ENCODE measurements at regions not wholly inside any gene's neighbourhood (a gene's known extent, or its start where the extent isn't known, plus 50 kb on each side); places are given as distances from the start of the nearest gene placed in this dataset.

DNA sequence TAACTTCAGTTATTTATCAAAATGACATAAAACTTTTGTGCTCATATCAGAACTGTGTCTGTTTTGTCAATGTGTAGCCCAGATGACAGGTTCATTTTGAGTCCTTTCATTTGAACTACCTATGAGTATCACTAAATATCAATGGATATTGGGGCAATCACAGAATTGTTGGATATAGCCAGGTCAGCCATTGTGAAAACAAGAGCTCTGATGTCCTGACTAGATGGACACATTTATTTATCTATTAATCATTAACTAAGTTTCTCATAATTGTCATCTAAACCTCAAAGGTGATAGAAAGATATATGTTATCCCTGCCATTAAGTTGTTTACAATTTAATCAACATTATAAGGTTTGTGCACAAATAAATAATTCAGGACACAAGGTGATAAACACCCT is 638.3 kb upstream of the GRIA3 start:
- H3K4me3 Mint-ChIP-seq (ENCODE audit: unreplicated experiment) = no peak overlapping the region
- no peak for DNase-seq (ENCODE audit: low spot score)
- no peaks in the 10 kb centered on the region for H3K27me3 Mint-ChIP-seq (ENCODE audit: low read depth)
- peaks cover 17% of the 10 kb centered on the region for H3K9me3 Mint-ChIP-seq (ENCODE audit: low read depth)
- H3K36me3 Mint-ChIP-seq (ENCODE audit: low read depth) = no peaks in the 10 kb centered on the region
- no peak overlapping the region for H3K27ac Mint-ChIP-seq (ENCODE audit: unreplicated experiment)
- TF ChIP-seq, protein P1, sequence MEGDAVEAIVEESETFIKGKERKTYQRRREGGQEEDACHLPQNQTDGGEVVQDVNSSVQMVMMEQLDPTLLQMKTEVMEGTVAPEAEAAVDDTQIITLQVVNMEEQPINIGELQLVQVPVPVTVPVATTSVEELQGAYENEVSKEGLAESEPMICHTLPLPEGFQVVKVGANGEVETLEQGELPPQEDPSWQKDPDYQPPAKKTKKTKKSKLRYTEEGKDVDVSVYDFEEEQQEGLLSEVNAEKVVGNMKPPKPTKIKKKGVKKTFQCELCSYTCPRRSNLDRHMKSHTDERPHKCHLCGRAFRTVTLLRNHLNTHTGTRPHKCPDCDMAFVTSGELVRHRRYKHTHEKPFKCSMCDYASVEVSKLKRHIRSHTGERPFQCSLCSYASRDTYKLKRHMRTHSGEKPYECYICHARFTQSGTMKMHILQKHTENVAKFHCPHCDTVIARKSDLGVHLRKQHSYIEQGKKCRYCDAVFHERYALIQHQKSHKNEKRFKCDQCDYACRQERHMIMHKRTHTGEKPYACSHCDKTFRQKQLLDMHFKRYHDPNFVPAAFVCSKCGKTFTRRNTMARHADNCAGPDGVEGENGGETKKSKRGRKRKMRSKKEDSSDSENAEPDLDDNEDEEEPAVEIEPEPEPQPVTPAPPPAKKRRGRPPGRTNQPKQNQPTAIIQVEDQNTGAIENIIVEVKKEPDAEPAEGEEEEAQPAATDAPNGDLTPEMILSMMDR (IDR thresholded peaks at IDR 0.05) = no peak
- H3K4me1 Mint-ChIP-seq (ENCODE audit: low read depth) = no peaks in the 10 kb centered on the region

DNA sequence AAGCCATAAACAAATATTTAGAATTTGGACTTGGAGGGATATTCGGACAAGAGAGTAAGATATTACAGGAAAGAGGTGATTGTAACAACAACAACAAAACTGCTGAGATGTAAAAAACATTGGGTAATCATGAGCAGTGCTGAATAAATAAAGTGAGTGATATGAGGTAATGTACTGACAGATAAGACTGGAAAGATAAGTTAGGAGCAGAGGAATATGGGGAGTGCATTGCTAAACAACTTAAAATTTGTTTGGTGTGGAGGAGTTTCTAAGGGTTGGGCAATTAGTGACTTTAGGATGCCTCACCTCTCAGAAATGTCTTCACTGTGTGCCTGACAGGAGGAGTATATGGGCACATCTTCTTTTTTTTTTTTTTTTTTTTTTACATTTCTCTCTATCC is 637.8 kb upstream of the GRIA3 start:
- Mint-ChIP-seq H3K36me3 (ENCODE audit: low read depth) (no peaks in the 10 kb centered on the region), H3K9me3 (ENCODE audit: low read depth) (peaks cover 20% of the 10 kb centered on the region), H3K27me3 (ENCODE audit: low read depth) (no peaks in the 10 kb centered on the region), H3K4me3 (ENCODE audit: unreplicated experiment) (no peak overlapping the region), H3K27ac (ENCODE audit: unreplicated experiment) (no peak overlapping the region), H3K4me1 (ENCODE audit: low read depth) (no peaks in the 10 kb centered on the region)
- TF ChIP-seq, protein P1 (IDR thresholded peaks at IDR 0.05) = no peak
- no peak for DNase-seq (ENCODE audit: low spot score)

DNA sequence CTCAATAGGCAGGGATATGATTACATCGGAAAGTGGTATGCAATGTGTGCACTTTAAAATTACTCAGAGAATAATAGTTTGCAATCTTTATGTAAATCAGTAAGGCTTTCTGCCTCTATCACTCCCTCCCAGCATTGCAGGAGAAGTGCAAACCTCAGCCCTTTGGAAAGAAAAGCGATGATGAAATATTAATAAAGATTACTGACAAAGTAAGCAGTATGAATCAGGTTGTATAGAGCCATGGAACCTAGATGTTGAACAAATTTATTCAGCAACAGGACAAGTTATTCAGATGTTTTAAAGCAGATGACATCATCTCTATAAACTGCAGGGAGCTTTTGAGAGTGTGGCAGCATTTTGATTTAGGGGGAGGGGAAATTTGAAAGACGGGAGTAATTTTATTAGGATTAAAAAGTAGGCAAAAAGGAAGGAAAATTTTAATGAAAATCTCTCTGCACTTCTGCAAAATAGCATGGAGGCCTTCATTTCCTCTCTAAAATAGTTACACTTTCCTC is 631.7 kb upstream of the GRIA3 start:
- TF ChIP-seq, protein P1 (IDR thresholded peaks at IDR 0.05) = no peak
- H3K4me1 Mint-ChIP-seq (ENCODE audit: low read depth) = no peaks in the 10 kb centered on the region
- no peaks in the 10 kb centered on the region for H3K36me3 Mint-ChIP-seq (ENCODE audit: low read depth)
- no peaks in the 10 kb centered on the region for H3K27me3 Mint-ChIP-seq (ENCODE audit: low read depth)
- H3K4me3 Mint-ChIP-seq (ENCODE audit: unreplicated experiment) = no peak overlapping the region
- no peak for DNase-seq (ENCODE audit: low spot score)
- H3K9me3 Mint-ChIP-seq (ENCODE audit: low read depth) = peaks cover 29% of the 10 kb centered on the region
- no peak overlapping the region for H3K27ac Mint-ChIP-seq (ENCODE audit: unreplicated experiment)

DNA sequence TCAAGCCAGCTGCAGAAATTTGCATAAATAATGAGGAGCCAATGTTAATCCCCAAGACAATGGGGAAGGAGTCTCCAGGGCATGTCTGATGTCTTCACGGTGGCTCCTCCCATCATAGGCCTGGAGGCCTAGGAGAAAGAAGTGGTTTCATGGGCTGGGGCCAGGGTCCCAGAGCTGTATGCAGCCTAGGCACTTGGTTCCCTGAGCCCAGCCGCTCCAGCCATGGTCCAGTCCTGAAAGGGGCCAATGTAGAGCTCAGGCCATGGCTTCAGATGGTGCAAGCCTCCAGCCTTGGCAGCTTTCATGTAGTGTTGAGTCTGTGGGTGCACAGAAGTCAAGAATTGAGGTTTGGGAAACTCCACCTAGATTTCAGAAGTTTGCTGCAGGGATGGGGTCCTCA is 628.2 kb upstream of the GRIA3 start:
- no peaks in the 10 kb centered on the region for H3K4me1 Mint-ChIP-seq (ENCODE audit: low read depth)
- H3K4me3 Mint-ChIP-seq (ENCODE audit: unreplicated experiment) = no peak overlapping the region
- H3K27ac Mint-ChIP-seq (ENCODE audit: unreplicated experiment) = no peak overlapping the region
- TF ChIP-seq, protein P1 (IDR thresholded peaks at IDR 0.05) = no peak
- no peak for DNase-seq (ENCODE audit: low spot score)
- H3K9me3 Mint-ChIP-seq (ENCODE audit: low read depth) = peaks cover 45% of the 10 kb centered on the region
- no peaks in the 10 kb centered on the region for H3K36me3 Mint-ChIP-seq (ENCODE audit: low read depth)
- no peaks in the 10 kb centered on the region for H3K27me3 Mint-ChIP-seq (ENCODE audit: low read depth)

DNA sequence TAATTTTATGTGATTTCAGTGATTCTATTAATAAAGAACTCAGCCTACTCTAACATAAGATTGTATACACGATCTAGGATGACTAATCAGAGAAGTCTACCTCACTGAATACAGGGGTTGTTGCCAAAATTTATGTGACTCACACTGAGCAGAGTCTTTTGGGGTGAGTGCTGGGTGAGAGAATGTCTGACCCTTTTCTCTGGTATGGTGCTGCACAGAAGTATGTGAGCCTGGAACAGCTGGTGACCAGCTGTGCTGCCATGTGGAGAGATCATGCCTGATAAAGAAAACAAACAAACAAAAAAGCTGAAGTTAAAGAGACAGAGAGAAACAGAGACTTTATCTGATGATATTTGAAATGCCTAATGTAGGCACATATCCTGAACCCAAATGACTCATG is 618.1 kb upstream of the GRIA3 start:
- no peak overlapping the region for H3K27ac Mint-ChIP-seq (ENCODE audit: unreplicated experiment)
- no peaks in the 10 kb centered on the region for H3K36me3 Mint-ChIP-seq (ENCODE audit: low read depth)
- H3K4me1 Mint-ChIP-seq (ENCODE audit: low read depth) = no peaks in the 10 kb centered on the region
- peaks cover 53% of the 10 kb centered on the region for H3K9me3 Mint-ChIP-seq (ENCODE audit: low read depth)
- TF ChIP-seq, protein P1 (IDR thresholded peaks at IDR 0.05) = no peak
- H3K4me3 Mint-ChIP-seq (ENCODE audit: unreplicated experiment) = no peak overlapping the region
- no peak for DNase-seq (ENCODE audit: low spot score)
- H3K27me3 Mint-ChIP-seq (ENCODE audit: low read depth) = no peaks in the 10 kb centered on the region
